Gastrocnemius medialis (tissue), 4 donors: ENCODE measurements at regions not wholly inside any gene's neighbourhood (a gene's known extent, or its start where the extent isn't known, plus 50 kb on each side); places are given as distances from the start of the nearest gene placed in this dataset.

Experiments used
- ATAC-seq, 2 donors: fragments of 150-250 bp; one replicate each; pipeline ENCODE4 v1.9.1; 2016
- DNase-seq, 2 donors: peaks; one replicate each; pipeline ENCODE4 v3.0.0-alpha.2; 2019
- H3K27ac ChIP-seq, 4 donors: fragments of 200-600 bp; sonication (generic); 1 replicate in 1 of 4; 2 replicates in 3 of 4; pipeline ENCODE4 v1.5.1; 2016 to 2018; ENCODE audit warnings: mild to moderate bottlenecking in 2 of 4, moderate library complexity in 1 of 4
- H3K27me3 ChIP-seq, 3 donors: fragments of 200-600 bp; sonication (generic) in 2 of 3; 1 replicate in 1 of 3; 2 replicates in 2 of 3; pipeline versions ENCODE4 v1.5.1 to v1.6.0; 2016 to 2019; ENCODE audit warnings: mild to moderate bottlenecking in 1 of 3, moderate library complexity in 1 of 3
- H3K36me3 ChIP-seq, 2 donors: fragments of 200-600 bp; sonication (generic) in 1 of 2; one replicate each; pipeline ENCODE4 v1.5.1; 2017 to 2018
- H3K4me1 ChIP-seq, 2 donors: fragments of 200-600 bp; sonication (generic) in 1 of 2; one replicate each; pipeline ENCODE4 v1.5.1; 2016 to 2017; ENCODE audit warnings: mild to moderate bottlenecking in 2 of 2
- H3K4me3 ChIP-seq, 4 donors: fragments of 200-600 bp; sonication (generic) in 3 of 4; 1 replicate in 1 of 4; 2 replicates in 3 of 4; pipeline ENCODE4 v1.5.1; 2016 to 2019; ENCODE audit warnings: mild to moderate bottlenecking in 2 of 4
- H3K9me3 ChIP-seq, 3 donors: fragments of 200-600 bp; sonication (generic) in 2 of 3; 1 replicate in 1 of 3; 2 replicates in 2 of 3; pipeline ENCODE4 v1.5.1; 2016 to 2019
- CTCF ChIP-seq, 5 experiments: fragments of 450-650 bp in 3 of 5; fragments of 200-600 bp in 2 of 5; sonication (generic) in 2 of 5; IDR thresholded peaks in 4 of 5; conservative IDR thresholded peaks in 1 of 5; 1 replicate in 4 of 5; 2 replicates in 1 of 5; pipeline ENCODE4 v1.5.1; 2016 to 2019; ENCODE audit warnings: antibody characterized with exemption in 5 of 5, mild to moderate bottlenecking in 3 of 5, moderate library complexity in 3 of 5
- POLR2A ChIP-seq, 2 donors: fragments of 450-650 bp; IDR thresholded peaks; one replicate each; pipeline ENCODE4 v1.6.1; 2017; ENCODE audit warnings: antibody characterized with exemption in 2 of 2, mild to moderate bottlenecking in 2 of 2, moderate library complexity in 2 of 2
- in situ Hi-C, 4 donors: fragments of 200-750 bp; cut with MboI; loops; one replicate each; pipeline versions ENCODE4 v1.15.0 to v1.8.0; 2017; ENCODE audit warnings: low sequenced_read_pairs in 4 of 4
- intact Hi-C: fragments of 100-400 bp; cut with DNase I; formaldehyde crosslinking; loops from one replicate; pipeline ENCODE4 v1.15.1; 2023; ENCODE audit warnings: low total_unique reads

DNA sequence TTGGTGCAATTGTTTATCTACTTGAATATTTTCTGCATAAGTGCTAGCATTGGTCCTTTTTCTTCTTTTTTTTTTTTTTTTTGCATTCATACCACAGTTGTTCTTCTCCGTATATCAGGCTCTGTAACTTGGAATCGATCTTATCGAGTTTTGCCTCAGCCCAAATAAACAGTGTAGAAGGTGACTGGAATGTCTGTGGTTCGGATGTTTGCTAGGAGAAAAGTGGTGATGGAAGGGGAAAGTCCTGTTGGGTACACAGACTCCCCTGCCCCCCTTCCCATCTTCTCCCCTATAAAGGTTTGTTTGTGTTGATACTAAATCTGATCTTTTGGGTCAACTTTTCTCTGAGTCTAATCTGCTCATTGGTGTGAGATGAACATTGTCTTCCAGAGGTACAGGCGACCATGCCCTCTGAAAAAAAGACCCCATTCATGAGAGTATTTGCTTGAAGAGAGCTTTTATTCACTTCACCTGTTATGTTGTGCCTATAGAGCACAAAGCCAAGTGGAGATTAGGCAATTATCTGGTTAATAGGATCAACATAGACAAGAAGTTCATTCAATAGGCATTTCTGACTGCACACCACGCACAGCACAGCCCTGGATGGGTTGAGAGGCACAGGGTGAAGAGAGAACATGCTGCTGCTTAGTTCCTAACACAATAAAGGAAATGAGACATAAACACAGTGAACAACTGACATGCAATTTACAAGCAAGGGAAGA lies 620.0 kb downstream of the PKHD1 start:
- Histone ChIP-seq H3K4me3 (no peak overlapping the region), H3K36me3 (no peaks in the 10 kb centered on the region), H3K27me3 (no peaks in the 10 kb centered on the region), H3K27ac (no peak overlapping the region), H3K9me3 (no peaks in the 10 kb centered on the region), H3K4me1 (no peaks in the 10 kb centered on the region)
- TF ChIP-seq CTCF (IDR thresholded peaks at IDR 0.05 in 4 of 5, conservative IDR thresholded peaks at IDR 0.05 in 1 of 5), result no peak
- TF ChIP-seq POLR2A (IDR thresholded peaks at IDR 0.05), result no peak
- no peak for DNase-seq
- no peak for ATAC-seq
- in situ Hi-C loops, result no loop called here
- intact Hi-C loops, result no loop called here

DNA sequence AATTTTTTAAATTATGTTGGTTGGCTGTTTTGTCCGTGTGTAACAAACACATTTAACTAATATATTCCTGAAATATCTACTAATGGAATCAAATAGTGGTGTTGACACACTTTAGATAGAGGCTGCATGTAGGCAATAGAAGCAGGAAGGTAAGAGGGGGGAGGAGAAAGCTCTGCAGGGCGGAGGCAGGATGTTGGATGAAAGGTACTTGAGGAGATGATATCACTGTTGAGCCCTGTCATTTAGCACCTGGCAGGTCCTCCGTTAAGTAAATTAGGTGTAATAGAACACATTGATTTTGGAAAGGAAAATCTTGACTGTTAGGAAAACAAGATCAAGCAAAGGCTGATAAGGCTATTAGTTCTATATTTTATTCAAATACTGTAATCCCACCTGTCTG lies 618.7 kb downstream of the PKHD1 start:
- intact Hi-C loops (no loop called here), in situ Hi-C loops (no loop called here)
- no peak for ATAC-seq

GRCh38 chr6:51472745-51473487 lies 614.5 kb downstream of the PKHD1 start:
- no peak overlapping the region for H3K27ac ChIP-seq
- TF ChIP-seq CTCF (IDR thresholded peaks at IDR 0.05 in 4 of 5, conservative IDR thresholded peaks at IDR 0.05 in 1 of 5), result no peak
- TF ChIP-seq POLR2A (IDR thresholded peaks at IDR 0.05), result no peak
- H3K36me3 ChIP-seq, result no peaks in the 10 kb centered on the region
- ATAC-seq, result no peak
- in situ Hi-C loops (no loop called here), intact Hi-C loops (no loop called here)
- no peaks in the 10 kb centered on the region for H3K27me3 ChIP-seq
- H3K4me1 ChIP-seq, result no peaks in the 10 kb centered on the region
- no peaks in the 10 kb centered on the region for H3K9me3 ChIP-seq
- DNase-seq, result no peak
- H3K4me3 ChIP-seq, result no peak overlapping the region

More for the DNA sequence above, 618.7 kb downstream of the PKHD1 start:
- Histone ChIP-seq H3K27ac (no peak overlapping the region), H3K4me1 (no peaks in the 10 kb centered on the region), H3K36me3 (no peaks in the 10 kb centered on the region), H3K4me3 (no peak overlapping the region), H3K27me3 (no peaks in the 10 kb centered on the region), H3K9me3 (no peaks in the 10 kb centered on the region)
- TF ChIP-seq POLR2A (IDR thresholded peaks at IDR 0.05), result no peak
- no peak for TF ChIP-seq CTCF (IDR thresholded peaks at IDR 0.05 in 4 of 5, conservative IDR thresholded peaks at IDR 0.05 in 1 of 5)
- no peak for DNase-seq

DNA sequence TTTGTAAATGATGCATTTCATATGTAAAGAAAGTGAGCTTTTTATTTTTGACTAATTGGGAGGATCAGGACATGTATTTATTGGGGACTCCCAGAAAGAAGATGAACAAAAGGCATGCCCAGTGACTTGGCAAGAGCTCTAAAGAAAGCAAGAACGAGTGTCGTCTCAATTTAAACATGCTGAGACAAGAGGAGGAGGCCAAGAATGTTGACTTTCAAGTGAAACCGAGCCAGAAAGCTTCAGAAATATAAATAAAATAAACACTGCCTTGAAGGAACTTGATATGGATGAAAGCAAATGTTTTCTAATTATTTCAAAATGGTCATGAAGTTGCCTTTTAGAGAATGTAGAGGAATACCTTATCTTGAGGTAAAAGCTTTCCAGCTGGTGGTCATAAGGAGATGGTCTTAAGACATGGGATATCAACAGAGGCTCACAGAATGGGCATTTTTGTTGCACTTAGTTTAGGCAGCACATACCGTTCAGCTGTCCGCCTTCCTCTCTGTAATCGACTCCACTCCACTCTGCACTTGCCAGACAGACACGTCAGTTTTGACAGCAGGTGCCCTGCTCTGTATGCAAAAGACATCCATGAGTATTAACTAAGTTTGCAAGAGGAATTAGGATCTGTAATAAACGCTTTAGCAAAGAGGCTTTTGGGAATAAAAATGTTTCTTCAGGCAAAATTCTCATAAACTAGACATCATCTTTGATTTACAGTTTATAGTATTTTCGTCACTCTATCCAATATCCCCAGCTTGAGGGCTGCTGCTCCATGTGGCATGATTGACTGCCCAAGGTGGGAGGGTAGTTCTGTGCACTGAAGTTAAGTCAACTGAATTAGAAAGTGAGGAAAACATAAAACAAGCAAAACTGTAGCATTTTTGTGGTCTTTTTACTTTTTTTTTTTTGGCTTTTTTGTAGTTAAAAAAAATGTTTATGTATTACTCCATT lies 613.1 kb downstream of the PKHD1 start:
- in situ Hi-C loops, result no loop called here
- no peaks in the 10 kb centered on the region for H3K4me1 ChIP-seq

More for the DNA sequence above, 613.1 kb downstream of the PKHD1 start:
- Histone ChIP-seq H3K27ac (no peak overlapping the region), H3K4me3 (no peak overlapping the region), H3K9me3 (no peaks in the 10 kb centered on the region), H3K36me3 (no peaks in the 10 kb centered on the region), H3K27me3 (no peaks in the 10 kb centered on the region)
- DNase-seq, result no peak
- intact Hi-C loops, result no loop called here
- TF ChIP-seq CTCF (IDR thresholded peaks at IDR 0.05 in 4 of 5, conservative IDR thresholded peaks at IDR 0.05 in 1 of 5), result no peak
- no peak for TF ChIP-seq POLR2A (IDR thresholded peaks at IDR 0.05)
- ATAC-seq, result no peak
